ENCODE measurements at regions not wholly inside any gene's neighbourhood (a gene's known extent, or its start where the extent isn't known, plus 50 kb on each side); places are given as distances from the start of the nearest gene placed in this dataset.

DNA sequence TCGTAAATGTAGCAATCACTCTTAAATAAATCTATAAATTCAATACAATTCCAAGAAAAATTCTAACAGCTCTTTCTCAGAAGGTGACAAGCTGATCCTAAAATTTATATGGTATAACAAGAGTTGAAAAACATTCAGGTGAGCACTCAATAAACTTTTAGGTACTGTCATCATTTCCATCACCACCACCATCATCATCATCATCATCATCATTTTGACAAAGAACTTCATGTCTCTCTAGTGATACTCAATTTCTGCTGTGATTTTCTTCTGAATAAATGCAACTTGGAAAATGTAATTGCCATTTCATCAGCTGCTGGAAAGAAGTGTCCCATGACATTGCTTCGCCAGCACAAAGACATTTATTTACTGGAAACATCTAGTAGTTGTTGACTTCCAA is 222.9 kb upstream of the IRX5 start:
- no peaks in the 10 kb centered on the region for H3K27me3 ChIP-seq
- peaks cover 0 to 4% (median 0%) of the 10 kb centered on the region in 12 donors for H3K9me3 ChIP-seq
- H3K4me1 ChIP-seq = no peaks in the 10 kb centered on the region
- 91 to 97% (median 96%) methylated on average over 2 of the region's 2 CpGs for WGBS, 4 donors
- DNase-seq (no peak), ATAC-seq (no peak)
- TF ChIP-seq POLR2A (IDR thresholded peaks at IDR 0.05) = no peak
- TF ChIP-seq, protein P1, sequence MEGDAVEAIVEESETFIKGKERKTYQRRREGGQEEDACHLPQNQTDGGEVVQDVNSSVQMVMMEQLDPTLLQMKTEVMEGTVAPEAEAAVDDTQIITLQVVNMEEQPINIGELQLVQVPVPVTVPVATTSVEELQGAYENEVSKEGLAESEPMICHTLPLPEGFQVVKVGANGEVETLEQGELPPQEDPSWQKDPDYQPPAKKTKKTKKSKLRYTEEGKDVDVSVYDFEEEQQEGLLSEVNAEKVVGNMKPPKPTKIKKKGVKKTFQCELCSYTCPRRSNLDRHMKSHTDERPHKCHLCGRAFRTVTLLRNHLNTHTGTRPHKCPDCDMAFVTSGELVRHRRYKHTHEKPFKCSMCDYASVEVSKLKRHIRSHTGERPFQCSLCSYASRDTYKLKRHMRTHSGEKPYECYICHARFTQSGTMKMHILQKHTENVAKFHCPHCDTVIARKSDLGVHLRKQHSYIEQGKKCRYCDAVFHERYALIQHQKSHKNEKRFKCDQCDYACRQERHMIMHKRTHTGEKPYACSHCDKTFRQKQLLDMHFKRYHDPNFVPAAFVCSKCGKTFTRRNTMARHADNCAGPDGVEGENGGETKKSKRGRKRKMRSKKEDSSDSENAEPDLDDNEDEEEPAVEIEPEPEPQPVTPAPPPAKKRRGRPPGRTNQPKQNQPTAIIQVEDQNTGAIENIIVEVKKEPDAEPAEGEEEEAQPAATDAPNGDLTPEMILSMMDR (IDR thresholded peaks at IDR 0.05) = no peak
- H3K4me3 ChIP-seq = no peak overlapping the region
- H3K27ac ChIP-seq = no peak overlapping the region
- intact Hi-C loops (cut with DNase I) = no loop called here
- H3K36me3 ChIP-seq = no peaks in the 10 kb centered on the region

DNA sequence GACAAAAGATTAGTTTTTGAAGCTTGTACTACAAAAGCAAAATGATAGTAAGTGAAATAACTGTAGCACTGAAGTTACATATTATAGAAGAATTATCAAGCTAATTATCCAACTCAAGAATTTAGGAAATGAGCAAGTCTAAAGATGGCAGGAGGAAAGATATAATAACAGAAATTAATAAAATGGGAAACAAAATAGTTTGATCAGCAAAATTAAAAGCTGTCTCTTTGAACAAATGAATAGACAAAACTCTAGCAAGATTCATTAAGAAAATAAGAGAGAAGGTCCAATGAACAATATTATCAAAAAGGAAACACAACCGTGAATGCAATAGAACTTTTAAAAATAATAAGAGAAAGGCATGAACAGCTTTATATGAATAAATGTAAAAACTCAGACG is 224.3 kb upstream of the IRX5 start:
- no peak for TF ChIP-seq POLR2A (IDR thresholded peaks at IDR 0.05)
- TF ChIP-seq, protein P1 (IDR thresholded peaks at IDR 0.05) = no peak

DNA sequence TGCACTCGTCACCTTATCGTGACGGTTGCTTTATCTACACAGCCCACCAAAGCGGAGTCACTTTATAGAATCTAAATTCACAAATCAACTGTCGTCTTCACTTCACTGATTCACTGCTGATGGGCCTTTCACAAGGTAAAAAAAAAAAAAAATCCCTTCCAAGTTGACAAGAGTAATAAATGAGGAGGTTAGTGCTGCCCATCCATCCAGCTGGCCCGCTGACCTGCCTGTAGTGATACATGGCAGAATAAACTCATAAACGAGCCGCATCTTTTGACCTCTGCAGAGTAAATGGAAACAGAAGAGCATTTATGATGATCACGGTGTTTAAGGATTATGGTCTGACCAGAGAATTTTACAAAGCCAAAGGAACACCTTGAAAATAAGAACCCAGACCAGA is 227.3 kb upstream of the IRX5 start:
- no peaks in the 10 kb centered on the region for H3K4me1 ChIP-seq
- intact Hi-C loops (cut with DNase I) = no loop called here

More for the DNA sequence above, 224.3 kb upstream of the IRX5 start:
- Histone ChIP-seq H3K27ac (no peak overlapping the region), H3K27me3 (no peaks in the 10 kb centered on the region), H3K9me3 (peaks cover 0 to 6% (median 0%) of the 10 kb centered on the region in 12 donors), H3K4me3 (no peak overlapping the region), H3K36me3 (no peaks in the 10 kb centered on the region), H3K4me1 (no peaks in the 10 kb centered on the region)
- intact Hi-C loops (cut with DNase I) = no loop called here
- no peak for DNase-seq
- no peak for ATAC-seq
- 82 to 89% (median 88%) methylated on average over 2 of the region's 2 CpGs for WGBS, 4 donors

DNA sequence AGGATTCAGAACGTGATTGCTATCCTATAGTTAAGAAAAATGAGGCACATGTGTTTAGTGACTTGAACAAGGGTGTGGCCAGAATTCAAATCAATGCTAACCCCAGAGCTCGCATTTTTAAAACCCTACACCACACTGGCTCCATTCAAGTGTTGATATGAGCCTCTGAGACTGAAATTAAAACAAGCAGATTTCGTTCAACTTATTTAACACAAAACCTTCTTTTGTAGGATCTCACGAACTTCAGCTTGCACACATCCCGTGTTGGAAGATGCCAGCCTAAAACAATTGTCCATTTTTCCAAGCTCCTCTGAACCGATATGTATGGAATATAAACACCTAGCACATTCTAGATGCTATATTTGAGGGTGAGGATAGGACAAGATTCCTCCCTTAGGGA is 231.0 kb upstream of the IRX5 start:
- H3K36me3 ChIP-seq = no peaks in the 10 kb centered on the region
- no peak overlapping the region for H3K27ac ChIP-seq
- WGBS, 4 donors = 78 to 88% (median 83%) methylated on average over 6 of the region's 6 CpGs
- ATAC-seq = no peak
- peaks cover 0 to 9% (median 0%) of the 10 kb centered on the region in 12 donors for H3K9me3 ChIP-seq
- TF ChIP-seq POLR2A (IDR thresholded peaks at IDR 0.05) = no peak
- TF ChIP-seq, protein P1 (IDR thresholded peaks at IDR 0.05) = no peak
- no peak overlapping the region for H3K4me3 ChIP-seq
- no peaks in the 10 kb centered on the region for H3K4me1 ChIP-seq
- DNase-seq = no peak
- intact Hi-C loops (cut with DNase I) = no loop called here
- H3K27me3 ChIP-seq = no peaks in the 10 kb centered on the region

More for the DNA sequence above, 227.3 kb upstream of the IRX5 start:
- TF ChIP-seq POLR2A (IDR thresholded peaks at IDR 0.05) = no peak
- TF ChIP-seq, protein P1 (IDR thresholded peaks at IDR 0.05) = no peak
- Histone ChIP-seq H3K9me3 (peaks cover 0 to 10% (median 0%) of the 10 kb centered on the region in 12 donors), H3K4me3 (no peak overlapping the region), H3K36me3 (no peaks in the 10 kb centered on the region), H3K27me3 (no peaks in the 10 kb centered on the region), H3K27ac (no peak overlapping the region)
- 81 to 88% (median 84%) methylated on average over 9 of the region's 9 CpGs for WGBS, 4 donors
- no peak for ATAC-seq
- no peak for DNase-seq
